Activated CD8-positive, alpha-beta T cell treated with anti-CD3 and anti-CD28 coated beads, Interleukin-2, amount 10 ng/mL, durations not matched to agents 7 days and 5 days (primary cell): ENCODE measurements at regions not wholly inside any gene's neighbourhood (a gene's known extent, or its start where the extent isn't known, plus 50 kb on each side); places are given as distances from the start of the nearest gene placed in this dataset.

Experiments used
- ATAC-seq: fragments of 150-1000 bp; cut with Tn5 transposase; one replicate; pipeline ENCODE4 v1.10.0; 2021; ENCODE audit warnings: moderate library complexity
- CTCF ChIA-PET: fragments of 350-600 bp; sonication (Branson Sonifier 250); formaldehyde crosslinking; loops from one replicate; lab custom pipeline; 2021; ENCODE audit warnings: antibody characterized with exemption; lab: Charles Lee
- POLR2A ChIA-PET: fragments of 350-600 bp; sonication (Branson Sonifier 250); formaldehyde crosslinking; loops from one replicate; lab custom pipeline; 2021; ENCODE audit warnings: antibody characterized with exemption; lab: Charles Lee
- DNase-seq: peaks from one replicate; pipeline ENCODE4 v3.0.0-alpha.2; 2020
- H3K27ac Mint-ChIP-seq: one replicate; pipeline ENCODE4 v1.8.0; 2021; ENCODE audit warnings: mild to moderate bottlenecking, mixed read lengths
- H3K27me3 Mint-ChIP-seq: one replicate; pipeline ENCODE4 v1.8.0; 2021; ENCODE audit warnings: low read depth, mixed read lengths
- H3K36me3 Mint-ChIP-seq: one replicate; pipeline ENCODE4 v1.8.0; 2021; ENCODE audit warnings: low read depth, mixed read lengths
- H3K4me1 Mint-ChIP-seq: one replicate; pipeline ENCODE4 v1.8.0; 2021; ENCODE audit warnings: low read depth, mixed read lengths
- H3K4me3 Mint-ChIP-seq: one replicate; pipeline ENCODE4 v1.8.0; 2021; ENCODE audit warnings: mild to moderate bottlenecking, mixed read lengths
- H3K9me3 Mint-ChIP-seq: one replicate; pipeline ENCODE4 v1.8.0; 2022; ENCODE audit warnings: mixed read lengths; ENCODE audit not compliant: insufficient read depth

- no peak overlapping the region for H3K4me3 Mint-ChIP-seq
- DNase-seq (no peak), ATAC-seq (no peak)
- H3K27me3 Mint-ChIP-seq: no peaks in the 10 kb centered on the region
- no peaks in the 10 kb centered on the region for H3K9me3 Mint-ChIP-seq
- CTCF ChIA-PET: no interaction called here
- POLR2A ChIA-PET: no interaction called here
- H3K27ac Mint-ChIP-seq: no peak overlapping the region
- H3K36me3 Mint-ChIP-seq: no peaks in the 10 kb centered on the region
- no peaks in the 10 kb centered on the region for H3K4me1 Mint-ChIP-seq
Measured at GRCh38 chr6:51398793-51399192, 580.1 kb downstream of the TFAP2B start.

DNA sequence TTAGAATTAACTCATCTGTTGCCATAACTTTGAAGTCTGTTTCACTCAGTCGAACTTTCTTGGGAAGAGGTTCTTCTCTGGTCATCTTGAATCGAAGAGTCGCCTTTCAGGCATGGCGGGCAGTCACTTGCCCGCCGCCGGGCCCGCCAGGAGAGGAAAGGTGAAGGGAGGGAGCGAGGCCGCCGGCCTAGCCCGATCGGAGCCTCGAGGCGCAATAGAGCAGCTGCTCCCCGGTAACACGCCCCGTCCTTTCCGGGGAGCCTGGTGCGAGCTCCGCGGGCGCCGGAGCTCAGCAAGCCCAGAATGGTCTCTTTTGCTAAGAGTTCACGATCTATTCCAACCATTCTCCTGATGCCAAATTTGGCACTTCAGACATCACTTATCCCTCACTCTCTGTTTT, 591.8 kb downstream of the TFAP2B start:
- H3K4me1 Mint-ChIP-seq: no peaks in the 10 kb centered on the region
- ATAC-seq: no peak
- no peaks in the 10 kb centered on the region for H3K36me3 Mint-ChIP-seq
- H3K27ac Mint-ChIP-seq: no peak overlapping the region
- DNase-seq: no peak
- H3K4me3 Mint-ChIP-seq: no peak overlapping the region
- CTCF ChIA-PET: no interaction called here
- H3K9me3 Mint-ChIP-seq: peaks cover 8% of the 10 kb centered on the region
- H3K27me3 Mint-ChIP-seq: no peaks in the 10 kb centered on the region
- POLR2A ChIA-PET: no interaction called here

GRCh38 chr6:51411496-51412125, 592.9 kb downstream of the TFAP2B start:
- ATAC-seq (no peak), DNase-seq (no peak)
- Mint-ChIP-seq H3K4me1 (no peaks in the 10 kb centered on the region), H3K9me3 (peaks cover 8% of the 10 kb centered on the region), H3K4me3 (no peak overlapping the region), H3K27ac (no peak overlapping the region), H3K36me3 (no peaks in the 10 kb centered on the region), H3K27me3 (no peaks in the 10 kb centered on the region)
- POLR2A ChIA-PET: no interaction called here
- CTCF ChIA-PET: no interaction called here

GRCh38 chr6:51414361-51414760, 595.7 kb downstream of the TFAP2B start:
- POLR2A ChIA-PET: interaction anchor here (0.6 kb wide), 1 partner anchor 36 kb away, joined by 3 read pairs; no protein-coding TSS in a partner anchor
- DNase-seq (no peak), ATAC-seq (no peak)
- Mint-ChIP-seq H3K4me3 (no peak overlapping the region), H3K9me3 (peaks cover 8% of the 10 kb centered on the region), H3K27me3 (no peaks in the 10 kb centered on the region), H3K36me3 (no peaks in the 10 kb centered on the region), H3K27ac (no peak overlapping the region), H3K4me1 (no peaks in the 10 kb centered on the region)
- CTCF ChIA-PET: no interaction called here

DNA sequence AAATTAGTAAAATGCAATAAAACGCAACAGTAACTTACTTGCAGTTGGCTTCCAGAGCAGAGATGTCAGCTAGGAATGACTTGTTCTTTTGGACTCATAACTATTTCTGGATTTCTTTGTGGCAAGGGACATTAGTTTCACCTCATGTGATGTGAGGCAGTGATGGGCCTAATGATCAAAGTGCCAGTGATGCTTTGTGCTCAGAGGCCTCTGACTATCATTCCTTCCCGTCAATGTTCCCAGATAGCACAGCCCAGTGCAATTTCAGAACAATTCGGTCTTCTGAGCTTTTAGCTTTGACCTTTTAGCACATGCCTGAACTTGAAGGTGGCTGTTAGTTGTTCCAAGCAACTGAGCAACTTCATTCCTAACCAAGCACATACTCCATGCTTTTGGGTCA, 596.8 kb downstream of the TFAP2B start:
- no peak overlapping the region for H3K27ac Mint-ChIP-seq

GRCh38 chr6:51429017-51429712, 610.5 kb downstream of the TFAP2B start:
- no peaks in the 10 kb centered on the region for H3K9me3 Mint-ChIP-seq
- no peak overlapping the region for H3K27ac Mint-ChIP-seq
- CTCF ChIA-PET: no interaction called here
- DNase-seq (no peak), ATAC-seq (no peak)
- H3K4me3 Mint-ChIP-seq: no peak overlapping the region
- no peaks in the 10 kb centered on the region for H3K27me3 Mint-ChIP-seq
- POLR2A ChIA-PET: interaction anchor here (0.6 kb wide), 1 partner anchor 15 kb away, joined by 3 read pairs; no protein-coding TSS in a partner anchor
- H3K4me1 Mint-ChIP-seq: no peaks in the 10 kb centered on the region
- no peaks in the 10 kb centered on the region for H3K36me3 Mint-ChIP-seq

More for the DNA sequence above, 596.8 kb downstream of the TFAP2B start:
- ChIA-PET CTCF (no interaction called here), POLR2A (no interaction called here)
- Mint-ChIP-seq H3K36me3 (no peaks in the 10 kb centered on the region), H3K4me1 (no peaks in the 10 kb centered on the region), H3K9me3 (no peaks in the 10 kb centered on the region), H3K4me3 (no peak overlapping the region), H3K27me3 (no peaks in the 10 kb centered on the region)
- ATAC-seq: no peak
- DNase-seq: no peak

DNA sequence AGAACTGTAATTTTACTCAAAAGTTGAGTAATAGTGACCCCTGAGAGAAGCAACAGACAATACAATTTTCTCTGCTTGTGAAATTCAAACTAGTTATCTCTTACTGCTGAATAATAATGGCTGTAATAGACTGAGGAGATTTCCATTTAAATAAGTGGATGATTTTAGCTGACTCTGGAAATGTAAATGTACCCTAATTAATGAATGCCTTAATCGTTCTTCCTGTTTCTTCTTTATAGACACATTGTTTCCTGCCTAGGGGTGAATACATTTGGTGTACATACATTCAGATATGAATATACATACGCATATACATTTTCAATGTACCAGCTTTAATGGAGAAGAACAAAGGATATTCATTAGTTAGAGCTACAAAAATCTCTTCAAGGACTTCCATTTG, 611.9 kb downstream of the TFAP2B start:
- H3K9me3 Mint-ChIP-seq: no peaks in the 10 kb centered on the region

GRCh38 chr6:51432481-51432880, 613.8 kb downstream of the TFAP2B start:
- Mint-ChIP-seq H3K9me3 (no peaks in the 10 kb centered on the region), H3K36me3 (no peaks in the 10 kb centered on the region), H3K27ac (no peak overlapping the region), H3K4me1 (no peaks in the 10 kb centered on the region), H3K4me3 (no peak overlapping the region), H3K27me3 (no peaks in the 10 kb centered on the region)
- ChIA-PET CTCF (no interaction called here), POLR2A (no interaction called here)
- DNase-seq (no peak), ATAC-seq (no peak)

More for the DNA sequence above, 611.9 kb downstream of the TFAP2B start:
- ChIA-PET POLR2A (no interaction called here), CTCF (no interaction called here)
- no peaks in the 10 kb centered on the region for H3K36me3 Mint-ChIP-seq
- no peak overlapping the region for H3K27ac Mint-ChIP-seq
- ATAC-seq: no peak
- no peaks in the 10 kb centered on the region for H3K27me3 Mint-ChIP-seq
- H3K4me3 Mint-ChIP-seq: no peak overlapping the region
- no peaks in the 10 kb centered on the region for H3K4me1 Mint-ChIP-seq
- no peak for DNase-seq

- ChIA-PET POLR2A (interaction anchor here (0.7 kb wide), 1 partner anchor 36 kb away, joined by 3 read pairs; no protein-coding TSS in a partner anchor), CTCF (no interaction called here)
- Mint-ChIP-seq H3K27ac (no peak overlapping the region), H3K36me3 (no peaks in the 10 kb centered on the region), H3K4me1 (no peaks in the 10 kb centered on the region), H3K9me3 (no peaks in the 10 kb centered on the region), H3K27me3 (no peaks in the 10 kb centered on the region), H3K4me3 (no peak overlapping the region)
- no peak for ATAC-seq
- no peak for DNase-seq
Measured at GRCh38 chr6:51450248-51450957, 631.7 kb downstream of the TFAP2B start.

DNA sequence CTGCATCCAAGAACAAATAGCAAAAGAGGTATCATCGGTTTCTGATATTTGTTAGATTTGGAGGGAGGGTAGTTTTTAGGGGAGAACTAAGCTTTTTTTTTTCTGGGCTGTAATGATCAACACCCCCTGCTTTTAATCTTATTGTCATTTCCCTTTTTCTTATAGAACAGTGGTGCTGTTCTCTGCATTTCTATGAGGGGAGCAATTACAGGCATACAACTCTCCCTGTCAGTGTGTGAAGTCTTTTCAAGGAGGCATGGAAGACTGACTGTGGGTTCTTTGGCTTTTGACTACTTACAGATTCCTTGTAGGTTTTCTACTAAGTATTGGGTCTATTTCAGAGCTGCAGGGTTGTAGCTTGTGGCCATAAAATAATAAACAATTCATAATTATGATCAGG, 632.3 kb downstream of the TFAP2B start:
- no peaks in the 10 kb centered on the region for H3K9me3 Mint-ChIP-seq
- POLR2A ChIA-PET: interaction anchor here (0.7 kb wide), 1 partner anchor 36 kb away, joined by 3 read pairs; no protein-coding TSS in a partner anchor
- DNase-seq (no peak), ATAC-seq (no peak)
- H3K27me3 Mint-ChIP-seq: no peaks in the 10 kb centered on the region
- no peaks in the 10 kb centered on the region for H3K36me3 Mint-ChIP-seq
- CTCF ChIA-PET: no interaction called here
- H3K27ac Mint-ChIP-seq: no peak overlapping the region
- no peak overlapping the region for H3K4me3 Mint-ChIP-seq
- no peaks in the 10 kb centered on the region for H3K4me1 Mint-ChIP-seq

DNA sequence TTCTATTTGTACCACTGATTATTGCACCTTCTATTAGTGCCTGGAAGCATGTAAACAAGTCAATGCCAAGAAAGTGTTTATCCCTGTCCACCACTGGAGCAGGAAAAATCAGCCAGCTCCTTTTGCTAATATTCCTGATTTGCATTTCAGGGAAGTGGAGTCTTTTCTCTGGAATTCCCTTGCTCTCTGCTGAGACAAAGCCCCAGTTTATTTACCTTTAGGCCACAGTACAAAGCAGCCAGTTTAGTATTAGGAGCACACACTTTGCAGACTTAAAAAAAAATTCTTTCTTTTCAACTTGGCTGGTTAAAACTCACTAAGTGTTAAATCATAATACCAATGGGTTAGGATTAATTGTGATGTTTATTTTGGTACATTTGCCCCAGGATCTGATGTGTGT, 631.1 kb downstream of the PKHD1 start:
- DNase-seq (no peak), ATAC-seq (no peak)
- CTCF ChIA-PET: no interaction called here
- H3K4me1 Mint-ChIP-seq: no peaks in the 10 kb centered on the region
- no peaks in the 10 kb centered on the region for H3K36me3 Mint-ChIP-seq
- H3K4me3 Mint-ChIP-seq: no peak overlapping the region
- no peaks in the 10 kb centered on the region for H3K9me3 Mint-ChIP-seq
- POLR2A ChIA-PET: no interaction called here
- H3K27ac Mint-ChIP-seq: no peak overlapping the region
- H3K27me3 Mint-ChIP-seq: no peaks in the 10 kb centered on the region

DNA sequence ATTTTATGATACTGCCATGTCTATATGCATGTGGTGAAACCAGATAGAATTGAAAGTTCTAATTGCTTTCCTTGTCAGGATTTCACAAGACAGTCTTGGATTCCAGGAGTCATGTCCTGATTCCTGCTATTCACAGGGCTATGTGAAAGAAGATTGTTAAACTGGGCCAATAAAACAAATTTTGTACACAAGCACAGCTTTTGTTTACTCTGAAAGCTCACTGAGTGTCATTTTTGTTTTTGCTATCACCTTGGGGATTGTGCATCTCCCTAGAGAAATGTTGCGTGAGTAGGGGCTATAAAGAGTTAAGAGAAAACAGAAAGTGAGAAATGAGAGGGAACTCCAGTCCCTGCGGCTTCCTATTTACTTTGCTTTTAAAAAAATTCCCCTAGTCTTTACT, 627.5 kb downstream of the PKHD1 start:
- POLR2A ChIA-PET: no interaction called here
- no peak overlapping the region for H3K4me3 Mint-ChIP-seq
- H3K27ac Mint-ChIP-seq: no peak overlapping the region
- no peaks in the 10 kb centered on the region for H3K36me3 Mint-ChIP-seq
- DNase-seq (no peak), ATAC-seq (no peak)
- H3K4me1 Mint-ChIP-seq: no peaks in the 10 kb centered on the region
- CTCF ChIA-PET: no interaction called here
- H3K9me3 Mint-ChIP-seq: no peaks in the 10 kb centered on the region
- H3K27me3 Mint-ChIP-seq: no peaks in the 10 kb centered on the region
